Prostate gland (tissue), 2 donors: ENCODE measurements at regions not wholly inside any gene's neighbourhood (a gene's known extent, or its start where the extent isn't known, plus 50 kb on each side); places are given as distances from the start of the nearest gene placed in this dataset.

Source experiments
- DNase-seq: peaks from one replicate; pipeline ENCODE4 v3.0.0-alpha.2; 2019; ENCODE audit warnings: low spot score
- H3K27ac ChIP-seq, 2 donors: fragments of 200-600 bp; sonication (generic); 2 replicates each; pipeline ENCODE4 v1.5.1; 2017 to 2019
- H3K27me3 ChIP-seq: fragments of 200-600 bp; sonication (generic); replicated peaks from 2 replicates; pipeline ENCODE4 v1.5.1; 2019; ENCODE audit not compliant: insufficient read depth
- H3K36me3 ChIP-seq, 2 donors: fragments of 200-600 bp; sonication (generic); 1 replicate in 1 of 2; 2 replicates in 1 of 2; pipeline versions ENCODE4 v1.5.1 to v1.8.1; 2017 to 2019
- H3K4me1 ChIP-seq: fragments of 200-600 bp; sonication (generic); replicated peaks from 2 replicates; pipeline ENCODE4 v1.5.1; 2019
- H3K4me3 ChIP-seq, 2 donors: fragments of 200-600 bp; sonication (generic); 2 replicates each; pipeline ENCODE4 v1.5.1; 2017 to 2019
- H3K9me3 ChIP-seq: fragments of 200-600 bp; sonication (generic); 2 replicates; pipeline ENCODE4 v1.5.1; 2017
- POLR2A ChIP-seq: fragments of 450-650 bp; IDR thresholded peaks from one replicate; pipeline ENCODE4 v1.6.1; 2016; ENCODE audit warnings: antibody characterized with exemption, mild to moderate bottlenecking
- POLR2AphosphoS5 ChIP-seq: sonication (generic); formaldehyde crosslinking; IDR thresholded peaks from one replicate; pipeline ENCODE4 v1.6.1; 2017; ENCODE audit warnings: antibody characterized with exemption
- WGBS: methylation state at CpG from one replicate; pipeline ENCODE4 v1.1.5; 2018; 5-methylcytosine and 5-hydroxymethylcytosine counted together
- intact Hi-C: fragments of 100-400 bp; cut with DNase I; formaldehyde crosslinking; loops from one replicate; pipeline ENCODE4 v1.14.2; 2022
- TF ChIP-seq, protein P1 (sequence below), 4 experiments: fragments of 200-600 bp in 2 of 4; fragments of 450-650 bp in 2 of 4; sonication (generic) in 2 of 4; IDR thresholded peaks; 1 replicate in 3 of 4; 2 replicates in 1 of 4; pipeline ENCODE4 v1.5.1; 2016 to 2019; ENCODE audit warnings: antibody characterized with exemption in 4 of 4, mild to moderate bottlenecking in 2 of 4, moderate library complexity in 2 of 4

GRCh38 chr2:52000151-52000855 is 968.4 kb upstream of the NRXN1 start:
- Histone ChIP-seq H3K4me3 (no peak overlapping the region), H3K27me3 (no peaks in the 10 kb centered on the region)
- intact Hi-C loops, result no loop called here

GRCh38 chr2:51998890-51999289 is 967.0 kb upstream of the NRXN1 start:
- H3K4me1 ChIP-seq, result no peaks in the 10 kb centered on the region
- TF ChIP-seq POLR2AphosphoS5 (no peak), POLR2A (no peak)
- TF ChIP-seq, protein P1, sequence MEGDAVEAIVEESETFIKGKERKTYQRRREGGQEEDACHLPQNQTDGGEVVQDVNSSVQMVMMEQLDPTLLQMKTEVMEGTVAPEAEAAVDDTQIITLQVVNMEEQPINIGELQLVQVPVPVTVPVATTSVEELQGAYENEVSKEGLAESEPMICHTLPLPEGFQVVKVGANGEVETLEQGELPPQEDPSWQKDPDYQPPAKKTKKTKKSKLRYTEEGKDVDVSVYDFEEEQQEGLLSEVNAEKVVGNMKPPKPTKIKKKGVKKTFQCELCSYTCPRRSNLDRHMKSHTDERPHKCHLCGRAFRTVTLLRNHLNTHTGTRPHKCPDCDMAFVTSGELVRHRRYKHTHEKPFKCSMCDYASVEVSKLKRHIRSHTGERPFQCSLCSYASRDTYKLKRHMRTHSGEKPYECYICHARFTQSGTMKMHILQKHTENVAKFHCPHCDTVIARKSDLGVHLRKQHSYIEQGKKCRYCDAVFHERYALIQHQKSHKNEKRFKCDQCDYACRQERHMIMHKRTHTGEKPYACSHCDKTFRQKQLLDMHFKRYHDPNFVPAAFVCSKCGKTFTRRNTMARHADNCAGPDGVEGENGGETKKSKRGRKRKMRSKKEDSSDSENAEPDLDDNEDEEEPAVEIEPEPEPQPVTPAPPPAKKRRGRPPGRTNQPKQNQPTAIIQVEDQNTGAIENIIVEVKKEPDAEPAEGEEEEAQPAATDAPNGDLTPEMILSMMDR (IDR thresholded peaks at IDR 0.05), result no peak
- H3K9me3 ChIP-seq, result no peaks in the 10 kb centered on the region
- no peak overlapping the region for H3K4me3 ChIP-seq
- H3K36me3 ChIP-seq, result no peaks in the 10 kb centered on the region
- H3K27ac ChIP-seq, result no peak overlapping the region
- DNase-seq, result no peak
- no peaks in the 10 kb centered on the region for H3K27me3 ChIP-seq
- intact Hi-C loops, result no loop called here
- WGBS, result 99% methylated on average over 3 of the region's 3 CpGs

More at GRCh38 chr2:52000151-52000855, 968.4 kb upstream of the NRXN1 start:
- TF ChIP-seq POLR2AphosphoS5 (no peak), POLR2A (no peak)
- TF ChIP-seq, protein P1 (IDR thresholded peaks at IDR 0.05), result no peak
- H3K4me1 ChIP-seq, result no peaks in the 10 kb centered on the region
- H3K27ac ChIP-seq, result no peak overlapping the region
- DNase-seq, result no peak
- H3K36me3 ChIP-seq, result no peaks in the 10 kb centered on the region
- no peaks in the 10 kb centered on the region for H3K9me3 ChIP-seq
- 86% methylated on average over 2 of the region's 2 CpGs for WGBS

DNA sequence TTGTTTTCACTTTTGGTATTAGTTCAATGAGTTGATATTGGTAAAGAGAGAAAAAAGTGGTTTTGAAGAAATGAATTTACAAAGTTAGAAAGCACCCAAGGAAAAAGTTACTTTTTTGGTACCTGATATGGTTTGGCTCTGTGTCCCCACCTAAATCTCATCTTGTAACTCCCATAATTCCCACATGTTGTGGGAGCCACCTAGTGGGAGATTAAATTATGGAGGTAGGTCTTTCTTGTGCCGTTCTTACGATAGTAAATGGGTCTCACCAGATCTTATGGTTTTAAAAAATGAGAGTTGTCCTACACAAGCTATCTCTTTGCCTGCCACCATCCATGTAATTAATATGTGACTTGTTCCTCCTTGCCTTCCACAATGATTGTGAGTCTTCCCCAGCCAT is 965.6 kb upstream of the NRXN1 start:
- 96% methylated on average over 2 of the region's 2 CpGs for WGBS
- TF ChIP-seq, protein P1 (IDR thresholded peaks at IDR 0.05), result no peak
- TF ChIP-seq POLR2AphosphoS5, result no peak
- TF ChIP-seq POLR2A, result no peak
- no peak overlapping the region for H3K4me3 ChIP-seq
- H3K9me3 ChIP-seq, result no peaks in the 10 kb centered on the region
- intact Hi-C loops, result no loop called here
- H3K4me1 ChIP-seq, result no peaks in the 10 kb centered on the region
- H3K27ac ChIP-seq, result no peak overlapping the region
- no peaks in the 10 kb centered on the region for H3K36me3 ChIP-seq
- DNase-seq, result no peak
- no peaks in the 10 kb centered on the region for H3K27me3 ChIP-seq

DNA sequence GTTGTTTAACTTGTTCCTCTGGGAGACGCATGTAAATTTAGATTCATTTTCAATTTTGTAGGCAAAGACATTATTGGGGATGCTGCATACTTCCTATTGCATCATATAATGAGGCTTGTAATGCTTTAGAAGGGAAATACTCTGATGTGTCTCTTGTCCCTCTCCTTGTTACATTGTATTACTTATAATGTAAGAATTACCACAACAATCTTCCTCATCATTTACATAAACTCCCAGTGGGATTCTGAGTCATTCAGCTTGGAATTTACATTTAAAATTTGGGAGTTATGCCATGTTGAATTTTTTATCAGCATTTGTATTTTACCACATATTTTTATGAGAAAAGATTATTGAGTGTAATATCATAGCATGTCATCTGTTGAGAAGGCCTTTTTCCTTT is 963.4 kb upstream of the NRXN1 start:
- TF ChIP-seq POLR2AphosphoS5 (no peak), POLR2A (no peak)
- TF ChIP-seq, protein P1 (IDR thresholded peaks at IDR 0.05), result no peak
- no peaks in the 10 kb centered on the region for H3K36me3 ChIP-seq
- H3K9me3 ChIP-seq, result no peaks in the 10 kb centered on the region
- no peaks in the 10 kb centered on the region for H3K4me1 ChIP-seq
- intact Hi-C loops, result no loop called here
- no peak overlapping the region for H3K27ac ChIP-seq
- no peak for DNase-seq
- WGBS, result 26% methylated on average over 1 of the region's 1 CpG
- H3K27me3 ChIP-seq, result no peaks in the 10 kb centered on the region
- no peak overlapping the region for H3K4me3 ChIP-seq

GRCh38 chr2:51994123-51994763 is 962.3 kb upstream of the NRXN1 start:
- H3K4me3 ChIP-seq, result no peak overlapping the region
- H3K27ac ChIP-seq, result no peak overlapping the region
- H3K36me3 ChIP-seq, result no peaks in the 10 kb centered on the region
- TF ChIP-seq POLR2AphosphoS5 (no peak), POLR2A (no peak)
- TF ChIP-seq, protein P1 (IDR thresholded peaks at IDR 0.05), result no peak
- intact Hi-C loops, result no loop called here
- WGBS, result 25% methylated on average over 1 of the region's 1 CpG
- DNase-seq, result no peak
- no peaks in the 10 kb centered on the region for H3K9me3 ChIP-seq
- no peaks in the 10 kb centered on the region for H3K27me3 ChIP-seq
- no peaks in the 10 kb centered on the region for H3K4me1 ChIP-seq
